Mucosa of descending colon (tissue), 3 donors: ENCODE measurements at regions not wholly inside any gene's neighbourhood (a gene's known extent, or its start where the extent isn't known, plus 50 kb on each side); places are given as distances from the start of the nearest gene placed in this dataset.

ENCODE experiments used
- ATAC-seq: fragments of 200-7000 bp; cut with Tn5 transposase; one replicate; pipeline ENCODE4 v1.9.1; 2020; ENCODE audit warnings: mild to moderate bottlenecking, moderate library complexity
- DNase-seq, 3 donors: peaks; one replicate each; pipeline ENCODE4 v3.0.0-alpha.2; 2020
- H3K36me3 ChIP-seq: fragments of 200-600 bp; one replicate; pipeline ENCODE4 v1.8.0; 2021; ENCODE audit warnings: low read depth, mild to moderate bottlenecking
- H3K4me1 ChIP-seq: fragments of 200-600 bp; one replicate; pipeline ENCODE4 v1.8.0; 2021; ENCODE audit warnings: low read depth, mild to moderate bottlenecking
- H3K4me3 ChIP-seq: fragments of 200-600 bp; one replicate; pipeline ENCODE4 v1.8.0; 2021; ENCODE audit warnings: mild to moderate bottlenecking
- H3K9me3 ChIP-seq: fragments of 200-600 bp; one replicate; pipeline ENCODE4 v1.8.0; 2021; ENCODE audit warnings: mild to moderate bottlenecking
- CTCF ChIP-seq: fragments of 200-600 bp; IDR thresholded peaks from one replicate; pipeline ENCODE4 v1.8.0; 2022; ENCODE audit warnings: antibody characterized with exemption, mild to moderate bottlenecking
- intact Hi-C, 2 donors: fragments of 100-400 bp; cut with DNase I in 1 of 2; cut with micrococcal nuclease in 1 of 2; formaldehyde crosslinking; loops; one replicate each; pipeline versions ENCODE4 v1.11.0 to v1.11.1; 2022; cut with DNase I, micrococcal nuclease
- donor health status: DM: no; HTN: no; CAD: no; lungs with moderate emphysema.
- donor health status: DM: no; HTN: no; CAD: no.
- donor health status: DM: no; HTN: yes; CAD: no.

DNA sequence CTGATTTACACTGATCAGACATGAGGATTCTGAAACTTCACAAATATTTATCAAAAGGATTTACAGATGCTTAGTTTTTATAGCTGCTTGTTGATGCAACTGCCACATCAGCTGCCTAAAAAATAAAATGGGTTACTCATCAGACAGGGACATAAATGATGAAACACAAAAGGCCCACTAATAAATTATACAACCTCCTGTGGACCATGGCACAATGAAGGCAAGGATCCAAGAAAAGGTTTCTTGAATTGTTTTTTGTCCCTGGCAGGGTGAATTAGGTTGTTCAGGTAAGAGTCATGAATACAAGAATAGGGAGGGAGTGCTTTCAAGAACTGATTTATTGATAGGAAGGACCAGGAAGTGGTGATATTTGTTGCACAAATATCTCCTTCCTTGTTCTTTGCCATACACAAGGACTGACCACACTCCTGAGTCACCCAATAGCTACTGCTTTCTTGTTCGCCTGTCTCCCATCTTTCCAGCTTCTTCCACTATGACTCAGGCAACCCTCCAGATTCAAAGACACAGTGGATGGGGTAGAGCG, 234.5 kb downstream of the AHR start:
- intact Hi-C loops: no loop called here
- ATAC-seq (peak; percentile 84), DNase-seq (no peak)

GRCh38 chr7:17534348-17534747, 235.9 kb downstream of the AHR start:
- Histone ChIP-seq H3K4me1 (peaks cover 6% of the 10 kb centered on the region), H3K36me3 (no peaks in the 10 kb centered on the region), H3K4me3 (no peak overlapping the region), H3K9me3 (no peaks in the 10 kb centered on the region)
- no peak for ATAC-seq
- no peak for DNase-seq
- intact Hi-C loops: no loop called here
- no peak for TF ChIP-seq CTCF

More for the DNA sequence above, 234.5 kb downstream of the AHR start:
- no peaks in the 10 kb centered on the region for H3K9me3 ChIP-seq
- peaks cover 6% of the 10 kb centered on the region for H3K4me1 ChIP-seq
- no peak for TF ChIP-seq CTCF
- H3K4me3 ChIP-seq: no peak overlapping the region
- H3K36me3 ChIP-seq: no peaks in the 10 kb centered on the region

DNA sequence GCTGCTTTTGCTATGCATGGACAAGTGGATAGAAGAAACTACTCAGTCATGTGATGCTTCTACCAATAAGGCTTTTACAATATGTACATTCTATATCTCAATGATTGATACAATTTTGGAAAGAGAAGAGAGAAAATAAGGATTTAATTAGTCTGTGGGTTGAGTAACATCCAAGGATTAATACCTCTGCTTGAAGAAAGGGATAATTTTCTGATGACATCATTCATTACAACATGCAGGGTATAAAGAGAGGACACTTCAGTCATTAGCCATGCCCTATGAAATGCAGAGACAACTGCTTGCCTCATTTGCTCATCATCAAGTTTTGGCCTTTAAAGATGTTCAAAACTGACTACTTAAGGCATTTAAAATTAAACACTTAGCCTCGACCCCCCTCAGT, 237.3 kb downstream of the AHR start:
- TF ChIP-seq CTCF: no peak
- Histone ChIP-seq H3K4me3 (no peak overlapping the region), H3K4me1 (peaks cover 6% of the 10 kb centered on the region), H3K9me3 (no peaks in the 10 kb centered on the region), H3K36me3 (no peaks in the 10 kb centered on the region)
- DNase-seq (no peak), ATAC-seq (no peak)
- intact Hi-C loops: no loop called here

DNA sequence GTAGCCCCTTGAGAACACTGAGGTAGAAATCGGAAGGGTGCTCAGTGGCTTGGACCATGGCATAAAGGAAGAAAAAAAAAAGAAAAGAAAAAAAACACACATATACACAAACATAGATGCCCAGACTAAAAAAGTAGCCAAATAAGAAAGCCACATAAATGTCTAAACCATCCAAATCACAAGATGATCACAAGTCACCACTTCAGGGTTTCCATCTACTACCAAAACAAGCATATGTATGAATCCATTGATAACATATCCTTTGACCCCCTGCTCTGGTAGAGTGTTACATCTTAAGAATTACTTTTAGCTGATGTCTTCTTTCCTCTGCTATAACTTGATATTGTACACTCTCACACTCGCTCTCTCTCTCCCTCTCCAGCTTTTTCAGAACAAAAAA, 245.9 kb downstream of the AHR start:
- Histone ChIP-seq H3K4me3 (no peak overlapping the region), H3K4me1 (no peaks in the 10 kb centered on the region), H3K36me3 (no peaks in the 10 kb centered on the region), H3K9me3 (no peaks in the 10 kb centered on the region)
- TF ChIP-seq CTCF: no peak
- intact Hi-C loops: no loop called here
- ATAC-seq (no peak), DNase-seq (no peak)

GRCh38 chr7:17545348-17545747, 246.9 kb downstream of the AHR start:
- intact Hi-C loops: no loop called here
- ATAC-seq (no peak), DNase-seq (no peak)
- no peak for TF ChIP-seq CTCF
- H3K9me3 ChIP-seq: no peaks in the 10 kb centered on the region
- no peak overlapping the region for H3K4me3 ChIP-seq
- no peaks in the 10 kb centered on the region for H3K36me3 ChIP-seq
- no peaks in the 10 kb centered on the region for H3K4me1 ChIP-seq

DNA sequence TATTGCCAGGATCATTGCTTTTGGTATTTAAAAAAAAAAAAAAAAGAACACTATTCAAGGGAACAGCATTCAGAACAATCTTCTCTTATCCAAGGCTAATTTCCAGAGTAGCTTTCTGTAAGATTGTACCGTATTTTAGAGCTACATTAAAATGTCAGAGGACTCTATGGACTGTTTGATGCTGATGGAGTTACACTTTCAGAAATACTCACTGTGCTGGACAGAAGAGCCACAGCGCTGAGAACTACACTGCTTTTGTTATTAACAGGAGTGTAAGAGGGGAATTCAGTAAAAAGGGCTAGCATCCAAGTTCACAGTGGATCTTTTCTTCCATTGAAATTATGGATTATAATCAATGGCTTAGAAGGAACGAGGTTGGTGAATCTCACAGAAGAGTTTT, 247.7 kb downstream of the AHR start:
- H3K4me1 ChIP-seq: no peaks in the 10 kb centered on the region
- intact Hi-C loops: no loop called here
- TF ChIP-seq CTCF: no peak
- no peaks in the 10 kb centered on the region for H3K36me3 ChIP-seq
- no peak for DNase-seq
- ATAC-seq: no peak
- no peak overlapping the region for H3K4me3 ChIP-seq
- no peaks in the 10 kb centered on the region for H3K9me3 ChIP-seq
